GM12878 (cell line): ENCODE measurements at regions not wholly inside any gene's neighbourhood (a gene's known extent, or its start where the extent isn't known, plus 50 kb on each side); places are given as distances from the start of the nearest gene placed in this dataset.

Experiments used
- ATAC-seq: fragments of 200-7000 bp; cut with Tn5 transposase; 3 replicates; pipeline ENCODE4 v1.9.1; 2020; ENCODE audit warnings: mild to moderate bottlenecking, moderate library complexity
- BruUV-seq: library from RNA; stranded (reverse); fragments of 400-500 nt; replicated peaks from 2 replicates; lab custom pipeline; 2021; lab: Mats Ljungman, UMichigan
- CTCF ChIA-PET: fragments of 300-600 bp; sonication (Branson Sonifier 250); formaldehyde crosslinking; extraction: SDS; loops from one replicate; lab custom pipeline; 2021; ENCODE audit warnings: inconsistent platforms; lab: Yijun Ruan, JAX
- POLR2A ChIA-PET: fragments of 350-600 bp; formaldehyde crosslinking; extraction: SDS; loops from one replicate; lab custom pipeline; 2021; ENCODE audit warnings: inconsistent platforms; lab: Charles Lee
- RAD21 ChIA-PET: fragments of 300-600 bp; sonication (Branson Sonifier 250); formaldehyde crosslinking; loops from one replicate; lab custom pipeline; 2023; ENCODE audit warnings: antibody characterized with exemption; ENCODE audit not compliant: unreplicated experiment; lab: Charles Lee
- SMC1A ChIA-PET: fragments of 300-600 bp; sonication (Branson Sonifier 250); formaldehyde crosslinking; loops from one replicate; lab custom pipeline; 2023; ENCODE audit not compliant: unreplicated experiment, uncharacterized antibody; lab: Charles Lee
- DNase-seq: peaks from one replicate; pipeline ENCODE4 v3.0.0-alpha.2; 2011; ENCODE audit warnings: low read depth, low spot score
- FAIRE-seq: peaks from 3 replicates; lab custom pipeline; 2011; peaks lifted over from hg19 to GRCh38; lab: Jason Lieb, UNC
- H2AFZ ChIP-seq: 2 replicates; pipeline ENCODE4 v1.6.0; 2011; ENCODE audit warnings: low read depth, low read length, control low read depth; ENCODE audit not compliant: control insufficient read depth
- H3K27ac ChIP-seq: 2 replicates; pipeline ENCODE4 v1.5.1; 2011; ENCODE audit warnings: control low read depth; ENCODE audit not compliant: control insufficient read depth, insufficient read depth
- H3K27me3 ChIP-seq, 2 experiments: replicated peaks in 1 of 2; 2 replicates each; pipeline versions ENCODE4 v1.6.0 to v1.6.1; 2011; ENCODE audit warnings: low read length in 1 of 2; ENCODE audit not compliant: control insufficient read depth in 2 of 2, insufficient read depth in 2 of 2
- H3K36me3 ChIP-seq, 2 experiments: 2 replicates each; pipeline ENCODE4 v1.5.1; 2011; ENCODE audit warnings: low read length in 1 of 2; ENCODE audit not compliant: control insufficient read depth in 2 of 2, insufficient read depth in 2 of 2
- H3K4me1 ChIP-seq: 2 replicates; pipeline ENCODE4 v1.6.1; 2011; ENCODE audit warnings: mild to moderate bottlenecking, low read length, moderate library complexity, mixed read lengths; ENCODE audit not compliant: control insufficient read depth, insufficient read depth
- H3K4me2 ChIP-seq: 2 replicates; pipeline ENCODE4 v1.6.0; 2011; ENCODE audit warnings: control low read depth; ENCODE audit not compliant: control insufficient read depth, insufficient read depth
- H3K4me3 ChIP-seq: fragments of 200-600 bp; sonication (generic); 2 replicates; pipeline ENCODE4 v1.5.1; 2016
- H3K79me2 ChIP-seq: 2 replicates; pipeline ENCODE4 v1.6.0; 2011; ENCODE audit warnings: low read length; ENCODE audit not compliant: control insufficient read depth, insufficient read depth
- H3K9ac ChIP-seq: 2 replicates; pipeline ENCODE4 v1.8.0; 2011; ENCODE audit warnings: low read length, control low read depth, mixed read lengths; ENCODE audit not compliant: control insufficient read depth, insufficient read depth
- H3K9me3 ChIP-seq: replicated peaks from 3 replicates; pipeline ENCODE4 v1.5.1; 2011; ENCODE audit warnings: mild to moderate bottlenecking, low read length; ENCODE audit not compliant: control insufficient read depth, insufficient read depth
- H4K20me1 ChIP-seq: 2 replicates; pipeline ENCODE4 v1.6.0; 2011; ENCODE audit not compliant: control insufficient read depth, insufficient read depth
- ATF3 ChIP-seq: IDR thresholded peaks from 2 replicates; pipeline ENCODE4 v1.6.1; 2011; ENCODE audit warnings: low read depth, mild to moderate bottlenecking, low read length, moderate library complexity, borderline replicate concordance; ENCODE audit errors: extremely low read depth
- CEBPB ChIP-seq, 2 experiments: fragments of 150-350 bp in 1 of 2; IDR thresholded peaks; 2 replicates each; pipeline ENCODE4 v1.6.1; 2012 to 2014; ENCODE audit warnings: low read depth in 2 of 2, low read length in 2 of 2, borderline replicate concordance in 1 of 2, inconsistent platforms in 1 of 2
- E2F8 ChIP-seq: fragments of 450-650 bp; IDR thresholded peaks from 2 replicates; pipeline ENCODE4 v1.6.1; 2018; ENCODE audit warnings: mild to moderate bottlenecking, low read depth, moderate library complexity; ENCODE audit not compliant: partially characterized antibody
- LARP7 ChIP-seq: fragments of 450-650 bp; IDR thresholded peaks from 2 replicates; pipeline ENCODE4 v1.6.1; 2017; ENCODE audit warnings: mild to moderate bottlenecking
- MTA2 ChIP-seq: fragments of 450-650 bp; IDR thresholded peaks from 2 replicates; pipeline ENCODE4 v1.6.1; 2016; ENCODE audit warnings: low read depth, mild to moderate bottlenecking, moderate library complexity
- POLR2AphosphoS5 ChIP-seq: IDR thresholded peaks from 2 replicates; pipeline ENCODE4 v1.6.1; 2011; ENCODE audit warnings: mild to moderate bottlenecking, low read length, inconsistent platforms
- SKIL ChIP-seq: fragments of 450-650 bp; IDR thresholded peaks from 2 replicates; pipeline ENCODE4 v1.6.1; 2017; ENCODE audit warnings: mild to moderate bottlenecking, low read depth, inconsistent platforms; ENCODE audit not compliant: poor library complexity, severe bottlenecking
- ZBTB33 ChIP-seq: fragments of 450-650 bp; IDR thresholded peaks from 2 replicates; pipeline ENCODE4 v1.6.1; 2017; ENCODE audit warnings: mild to moderate bottlenecking
- ZNF207 ChIP-seq: fragments of 450-650 bp; IDR thresholded peaks from 2 replicates; pipeline ENCODE4 v1.6.1; 2014; ENCODE audit warnings: antibody characterized with exemption, mild to moderate bottlenecking, borderline replicate concordance
- ZNF217 ChIP-seq: fragments of 450-650 bp; IDR thresholded peaks from 2 replicates; pipeline ENCODE4 v1.6.1; 2017; ENCODE audit warnings: antibody characterized with exemption, mild to moderate bottlenecking
- WGBS: methylation state at CpG from one replicate; pipeline ENCODE4 v1.1.6; 2016; ENCODE audit warnings: low lambda C conversion rate; ENCODE audit not compliant: insufficient replicate concordance, insufficient coverage; ENCODE audit errors: missing lambda C conversion rate; 5-methylcytosine and 5-hydroxymethylcytosine counted together
- in situ Hi-C: fragments of 300-500 bp; cut with MboI; formaldehyde crosslinking; loops from 9 replicates; pipeline ENCODE4 v1.14.3; 2018; ENCODE audit warnings: mixed read lengths
- intact Hi-C: fragments of 100-400 bp; cut with micrococcal nuclease; formaldehyde crosslinking; loops from one replicate; pipeline ENCODE4 v1.14.2; 2022; ENCODE audit not compliant: unreplicated experiment

GRCh38 chr2:145079641-145080040, 559.7 kb upstream of the ZEB2 start:
- Histone ChIP-seq H3K4me1 (no peaks in the 10 kb centered on the region), H3K9ac (no peak overlapping the region), H4K20me1 (no peaks in the 10 kb centered on the region), H3K4me2 (no peak overlapping the region), H3K4me3 (no peak overlapping the region), H3K9me3 (no peaks in the 10 kb centered on the region), H3K79me2 (no peaks in the 10 kb centered on the region), H3K27ac (no peak overlapping the region), H2AFZ (no peak overlapping the region), H3K27me3 (no peaks in the 10 kb centered on the region), H3K36me3 (no peaks in the 10 kb centered on the region)
- ATAC-seq (no peak), DNase-seq (no peak), FAIRE-seq (no peak)
- ChIA-PET CTCF (no interaction called here), POLR2A (no interaction called here), SMC1A (no interaction called here), RAD21 (no interaction called here)
- in situ Hi-C loops (no loop called here), intact Hi-C loops (no loop called here)
- TF ChIP-seq ZBTB33: no peak
- no peak for TF ChIP-seq MTA2
- no peak for TF ChIP-seq CEBPB (IDR thresholded peaks at IDR 0.05; ENCODE audit: borderline replicate concordance in 1 of 2, low read depth in 2 of 2, low read length in 2 of 2)
- TF ChIP-seq LARP7: no peak
- no peak for TF ChIP-seq E2F8
- no peak for TF ChIP-seq ZNF217
- no peak for TF ChIP-seq SKIL
- TF ChIP-seq POLR2AphosphoS5: no peak
- TF ChIP-seq ZNF207: no peak
- TF ChIP-seq ATF3: no peak
- BruUV-seq: no TSS peak
- WGBS: 70% methylated on average over 1 of the region's 1 CpG
